Glutamatergic neuron (in vitro differentiated cells): ENCODE measurements at regions not wholly inside any gene's neighbourhood (a gene's known extent, or its start where the extent isn't known, plus 50 kb on each side); places are given as distances from the start of the nearest gene placed in this dataset.
"Not testable (repeated sequence)": the region's sequence is repeated elsewhere in the genome, so short reads cannot be mapped to it uniquely, and the experiment has no call there.

Experiments used
- DNase-seq: peaks from one replicate; pipeline ENCODE4 v3.0.0; 2022
- H3K27ac Mint-ChIP-seq: one replicate; pipeline ENCODE4 v1.8.0; 2020; ENCODE audit warnings: mild to moderate bottlenecking, mixed read lengths, inconsistent platforms; ENCODE audit not compliant: unreplicated experiment
- H3K27me3 Mint-ChIP-seq: one replicate; pipeline ENCODE4 v1.8.0; 2020; ENCODE audit warnings: mild to moderate bottlenecking, moderate library complexity, mixed read lengths, inconsistent platforms; ENCODE audit not compliant: unreplicated experiment
- H3K36me3 Mint-ChIP-seq: one replicate; pipeline ENCODE4 v1.8.0; 2020; ENCODE audit warnings: mild to moderate bottlenecking, mixed read lengths, inconsistent platforms; ENCODE audit not compliant: unreplicated experiment
- H3K4me1 Mint-ChIP-seq: one replicate; pipeline ENCODE4 v1.8.0; 2020; ENCODE audit warnings: mild to moderate bottlenecking, low read depth, mixed read lengths, inconsistent platforms; ENCODE audit not compliant: unreplicated experiment
- H3K4me3 Mint-ChIP-seq: one replicate; pipeline ENCODE4 v1.8.0; 2020; ENCODE audit warnings: mild to moderate bottlenecking, mixed read lengths, inconsistent platforms; ENCODE audit not compliant: unreplicated experiment
- H3K9me3 Mint-ChIP-seq: one replicate; pipeline ENCODE4 v1.8.0; 2020; ENCODE audit warnings: mild to moderate bottlenecking, moderate library complexity, mixed read lengths, inconsistent platforms; ENCODE audit not compliant: unreplicated experiment
- CTCF ChIP-seq: fragments of 200-600 bp; sonication (generic); IDR thresholded peaks from one replicate; pipeline ENCODE4 v1.5.0; 2021; ENCODE audit not compliant: partially characterized antibody, unreplicated experiment

- Mint-ChIP-seq H3K27ac (no peak overlapping the region), H3K27me3 (peaks cover 3% of the 10 kb centered on the region), H3K9me3 (peaks cover 3% of the 10 kb centered on the region), H3K36me3 (no peaks in the 10 kb centered on the region), H3K4me1 (peaks cover 10% of the 10 kb centered on the region), H3K4me3 (no peak overlapping the region)
- no peak for TF ChIP-seq CTCF
- DNase-seq = no peak
Observed at GRCh38 chr10:84626397-84627087, 298.2 kb downstream of the CCSER2 start.

GRCh38 chr10:84632866-84633265, 304.5 kb downstream of the CCSER2 start:
- Mint-ChIP-seq H3K27ac (no peak overlapping the region), H3K9me3 (no peaks in the 10 kb centered on the region), H3K27me3 (no peaks in the 10 kb centered on the region), H3K36me3 (no peaks in the 10 kb centered on the region), H3K4me1 (peaks cover 4% of the 10 kb centered on the region), H3K4me3 (no peak overlapping the region)
- no peak for TF ChIP-seq CTCF
- no peak for DNase-seq

- Mint-ChIP-seq H3K36me3 (no peaks in the 10 kb centered on the region), H3K9me3 (peaks cover 7% of the 10 kb centered on the region)
Observed at GRCh38 chr10:84634636-84635035, 306.2 kb downstream of the CCSER2 start.

GRCh38 chr10:84650628-84651027, 322.2 kb downstream of the CCSER2 start:
- not testable (repeated sequence) for H3K27ac Mint-ChIP-seq, H3K27me3 Mint-ChIP-seq, H3K4me1 Mint-ChIP-seq, H3K4me3 Mint-ChIP-seq, H3K9me3 Mint-ChIP-seq, DNase-seq, H3K36me3 Mint-ChIP-seq

More at GRCh38 chr10:84634636-84635035, 306.2 kb downstream of the CCSER2 start:
- Mint-ChIP-seq H3K27ac (no peak overlapping the region), H3K4me3 (no peak overlapping the region), H3K4me1 (no peaks in the 10 kb centered on the region), H3K27me3 (no peaks in the 10 kb centered on the region)
- no peak for DNase-seq
- TF ChIP-seq CTCF = no peak

- no peak for DNase-seq
- Mint-ChIP-seq H3K4me1 (no peaks in the 10 kb centered on the region), H3K27me3 (peaks cover 4% of the 10 kb centered on the region), H3K4me3 (no peak overlapping the region), H3K36me3 (no peaks in the 10 kb centered on the region), H3K27ac (no peak overlapping the region), H3K9me3 (peaks cover 2% of the 10 kb centered on the region)
- TF ChIP-seq CTCF = no peak
Observed at GRCh38 chr10:84654671-84655070, 326.3 kb downstream of the CCSER2 start.

GRCh38 chr10:84659027-84659426, 330.6 kb downstream of the CCSER2 start:
- TF ChIP-seq CTCF = no peak
- H3K36me3 Mint-ChIP-seq = no peaks in the 10 kb centered on the region
- peaks cover 1% of the 10 kb centered on the region for H3K27me3 Mint-ChIP-seq
- H3K27ac Mint-ChIP-seq = no peak overlapping the region
- H3K9me3 Mint-ChIP-seq = no peaks in the 10 kb centered on the region
- H3K4me1 Mint-ChIP-seq = no peaks in the 10 kb centered on the region
- DNase-seq = no peak
- no peak overlapping the region for H3K4me3 Mint-ChIP-seq
